Esophagus muscularis mucosa (tissue), 4 donors: ENCODE measurements at regions not wholly inside any gene's neighbourhood (a gene's known extent, or its start where the extent isn't known, plus 50 kb on each side); places are given as distances from the start of the nearest gene placed in this dataset.

Experiments used
- CTCF ChIP-seq, 3 experiments: fragments of 200-600 bp in 2 of 3; fragments of 450-650 bp in 1 of 3; sonication (generic) in 2 of 3; IDR thresholded peaks; one replicate each; pipeline ENCODE4 v1.5.1; 2017 to 2019; ENCODE audit warnings: antibody characterized with exemption in 3 of 3, mild to moderate bottlenecking in 2 of 3, moderate library complexity in 1 of 3
- EP300 ChIP-seq: sonication (generic); formaldehyde crosslinking; IDR thresholded peaks from one replicate; pipeline ENCODE4 v1.6.1; 2017; ENCODE audit warnings: antibody characterized with exemption
- POLR2A ChIP-seq: fragments of 450-650 bp; IDR thresholded peaks from one replicate; pipeline ENCODE4 v1.6.1; 2017; ENCODE audit warnings: antibody characterized with exemption, moderate library complexity, mild to moderate bottlenecking, low read depth
- POLR2AphosphoS5 ChIP-seq, 2 donors: sonication (generic); formaldehyde crosslinking; IDR thresholded peaks; one replicate each; pipeline ENCODE4 v1.6.1; 2017; ENCODE audit warnings: antibody characterized with exemption in 2 of 2

- TF ChIP-seq CTCF (IDR thresholded peaks at IDR 0.05) = no peak
- TF ChIP-seq EP300 = no peak
- no peak for TF ChIP-seq POLR2A
- no peak for TF ChIP-seq POLR2AphosphoS5 (IDR thresholded peaks at IDR 0.05)
Observed at GRCh38 chr16:6753553-6753952, 579.1 kb upstream of the RBFOX1 start.
